Lung (tissue), 11 donors: ENCODE measurements at regions not wholly inside any gene's neighbourhood (a gene's known extent, or its start where the extent isn't known, plus 50 kb on each side); places are given as distances from the start of the nearest gene placed in this dataset.

Source experiments
- ATAC-seq: fragments of 200-7000 bp; cut with Tn5 transposase; one replicate; pipeline ENCODE4 v1.9.1; 2020; ENCODE audit warnings: moderate number of reproducible peaks; ENCODE audit not compliant: insufficient read depth, low FRiP score
- DNase-seq, 3 donors: peaks; one replicate each; pipeline ENCODE4 v3.0.0-alpha.2; 2013 to 2017
- H3K27ac ChIP-seq, 2 donors: one replicate each; pipeline ENCODE4 v1.5.1; 2013; ENCODE audit warnings: mild to moderate bottlenecking in 2 of 2, moderate library complexity in 2 of 2, control low read depth in 1 of 2, inconsistent platforms in 1 of 2, low read depth in 1 of 2, low read length in 1 of 2
- H3K27me3 ChIP-seq, 3 donors: one replicate each; pipeline ENCODE4 v1.5.1; 2013; ENCODE audit warnings: low read length in 2 of 3; ENCODE audit not compliant: control insufficient read depth in 3 of 3, insufficient read depth in 3 of 3
- H3K36me3 ChIP-seq, 4 donors: one replicate each; pipeline ENCODE4 v1.5.1; 2013; ENCODE audit warnings: low read length in 4 of 4, mild to moderate bottlenecking in 1 of 4, moderate library complexity in 1 of 4; ENCODE audit not compliant: control insufficient read depth in 4 of 4, insufficient read depth in 4 of 4
- H3K4me1 ChIP-seq, 5 donors: one replicate each; pipeline ENCODE4 v1.5.1; 2013; ENCODE audit warnings: low read length in 5 of 5, mild to moderate bottlenecking in 2 of 5, moderate library complexity in 1 of 5; ENCODE audit not compliant: control insufficient read depth in 5 of 5, insufficient read depth in 5 of 5
- H3K4me3 ChIP-seq: one replicate; pipeline ENCODE4 v1.5.1; 2013; ENCODE audit warnings: mild to moderate bottlenecking, control low read depth, moderate library complexity
- H3K9ac ChIP-seq, 2 donors: one replicate each; pipeline ENCODE4 v1.5.1; 2013; ENCODE audit warnings: low read length in 2 of 2, control low read depth in 1 of 2; ENCODE audit not compliant: insufficient read depth in 1 of 2
- H3K9me3 ChIP-seq, 4 donors: one replicate each; pipeline ENCODE4 v1.5.1; 2013; ENCODE audit warnings: low read length in 3 of 4, mild to moderate bottlenecking in 1 of 4, moderate library complexity in 1 of 4; ENCODE audit not compliant: control insufficient read depth in 4 of 4, insufficient read depth in 3 of 4
- WGBS, 2 donors: extraction: QIAGEN DNeasy Blood & Tissue Kit; methylation state at CpG; one replicate each; pipeline ENCODE4 v1.1.7; 2013; 5-methylcytosine and 5-hydroxymethylcytosine counted together
- TF ChIP-seq, protein P1 (sequence below): IDR thresholded peaks from 2 replicates; pipeline ENCODE4 v1.5.1; 2012; ENCODE audit warnings: mild to moderate bottlenecking; ENCODE audit errors: control extremely low read depth, extremely low read depth
- donor health status: control.
- donor health status: control.
- donor health status: Bipolar disorder and iron deficiency.
- donor health status: healthy.
- donor health status: DM: yes; HTN: yes; CAD: no.

- TF ChIP-seq, protein P1, sequence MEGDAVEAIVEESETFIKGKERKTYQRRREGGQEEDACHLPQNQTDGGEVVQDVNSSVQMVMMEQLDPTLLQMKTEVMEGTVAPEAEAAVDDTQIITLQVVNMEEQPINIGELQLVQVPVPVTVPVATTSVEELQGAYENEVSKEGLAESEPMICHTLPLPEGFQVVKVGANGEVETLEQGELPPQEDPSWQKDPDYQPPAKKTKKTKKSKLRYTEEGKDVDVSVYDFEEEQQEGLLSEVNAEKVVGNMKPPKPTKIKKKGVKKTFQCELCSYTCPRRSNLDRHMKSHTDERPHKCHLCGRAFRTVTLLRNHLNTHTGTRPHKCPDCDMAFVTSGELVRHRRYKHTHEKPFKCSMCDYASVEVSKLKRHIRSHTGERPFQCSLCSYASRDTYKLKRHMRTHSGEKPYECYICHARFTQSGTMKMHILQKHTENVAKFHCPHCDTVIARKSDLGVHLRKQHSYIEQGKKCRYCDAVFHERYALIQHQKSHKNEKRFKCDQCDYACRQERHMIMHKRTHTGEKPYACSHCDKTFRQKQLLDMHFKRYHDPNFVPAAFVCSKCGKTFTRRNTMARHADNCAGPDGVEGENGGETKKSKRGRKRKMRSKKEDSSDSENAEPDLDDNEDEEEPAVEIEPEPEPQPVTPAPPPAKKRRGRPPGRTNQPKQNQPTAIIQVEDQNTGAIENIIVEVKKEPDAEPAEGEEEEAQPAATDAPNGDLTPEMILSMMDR: no peak
- Histone ChIP-seq H3K9me3 (no peaks in the 10 kb centered on the region), H3K36me3 (no peaks in the 10 kb centered on the region), H3K27ac (no peak overlapping the region), H3K4me3 (no peak overlapping the region), H3K4me1 (peaks cover 0 to 32% (median 1%) of the 10 kb centered on the region in 5 donors), H3K27me3 (no peaks in the 10 kb centered on the region), H3K9ac (no peak overlapping the region)
- no peak for ATAC-seq
- DNase-seq: no peak
- 92 to 100% methylated on average over 1 of the region's 1 CpG for WGBS, 2 donors
Observed at GRCh38 chr5:36355516-36355915, 53.8 kb upstream of the RANBP3L start.

- 81 to 91% methylated on average over 2 of the region's 2 CpGs for WGBS, 2 donors
- ATAC-seq (no peak), DNase-seq (no peak)
- Histone ChIP-seq H3K4me1 (peaks cover 0 to 32% (median 1%) of the 10 kb centered on the region in 5 donors), H3K36me3 (no peaks in the 10 kb centered on the region), H3K27me3 (no peaks in the 10 kb centered on the region), H3K27ac (no peak overlapping the region), H3K9me3 (no peaks in the 10 kb centered on the region), H3K4me3 (no peak overlapping the region), H3K9ac (no peak overlapping the region)
- TF ChIP-seq, protein P1: no peak
Observed at GRCh38 chr5:36356915-36357314, 55.2 kb upstream of the RANBP3L start.

GRCh38 chr5:36357391-36357975 lies 55.8 kb upstream of the RANBP3L start:
- peak; percentile 46 for ATAC-seq
- H3K4me1 ChIP-seq: peaks cover 0 to 32% (median 1%) of the 10 kb centered on the region in 5 donors
- no peaks in the 10 kb centered on the region for H3K36me3 ChIP-seq
- 26 to 39% methylated on average over 5 of the region's 5 CpGs for WGBS, 2 donors
- TF ChIP-seq, protein P1: no peak
- no peak overlapping the region for H3K9ac ChIP-seq
- no peak overlapping the region for H3K4me3 ChIP-seq
- H3K9me3 ChIP-seq: no peaks in the 10 kb centered on the region
- no peaks in the 10 kb centered on the region for H3K27me3 ChIP-seq
- peak; percentile 70 to 87 (median 76) for DNase-seq
- no peak overlapping the region for H3K27ac ChIP-seq

DNA sequence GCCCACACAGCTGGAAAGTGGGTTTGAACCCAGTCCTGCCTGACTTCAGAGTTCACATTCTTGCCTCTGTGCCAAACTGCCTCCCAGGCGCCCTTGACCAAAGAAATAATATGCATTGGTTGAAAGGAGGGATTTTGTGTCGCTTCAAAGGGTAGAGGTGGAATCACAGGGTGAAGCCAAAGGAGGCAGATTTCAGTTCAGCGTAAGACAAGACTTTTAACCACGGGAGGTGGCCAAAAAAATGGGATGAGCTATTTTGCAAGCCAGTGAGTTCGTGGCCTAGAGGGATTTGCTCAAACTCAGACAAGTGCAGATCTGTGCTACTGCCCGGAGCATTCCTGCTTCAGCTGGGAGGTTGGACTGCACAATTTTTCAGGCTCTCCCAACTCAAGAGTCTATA lies 57.6 kb upstream of the RANBP3L start:
- Histone ChIP-seq H3K27me3 (no peaks in the 10 kb centered on the region), H3K4me1 (peaks cover 0 to 32% (median 1%) of the 10 kb centered on the region in 5 donors), H3K27ac (no peak overlapping the region), H3K36me3 (no peaks in the 10 kb centered on the region), H3K9me3 (no peaks in the 10 kb centered on the region), H3K4me3 (no peak overlapping the region), H3K9ac (no peak overlapping the region)
- ATAC-seq: no peak
- TF ChIP-seq, protein P1: no peak
- WGBS, 2 donors: 77 to 83% methylated on average over 6 of the region's 6 CpGs
- DNase-seq: peak in 1 of 3 donors; percentile 29
